IPS DF 4.7 (cell line): ENCODE measurements at regions not wholly inside any gene's neighbourhood (a gene's known extent, or its start where the extent isn't known, plus 50 kb on each side); places are given as distances from the start of the nearest gene placed in this dataset.

Experiments used
- DNase-seq: peaks from one replicate; pipeline ENCODE4 v3.0.0-alpha.2; 2013; ENCODE audit warnings: low spot score; ENCODE audit errors: extremely low read depth

- no peak for DNase-seq
Observed at GRCh38 chr14:58697930-58698642, 60.3 kb downstream of the DACT1 start.

- no peak for DNase-seq
Observed at GRCh38 chr14:58699681-58700205, 62.0 kb downstream of the DACT1 start.

GRCh38 chr14:58701156-58701555, 63.4 kb downstream of the DACT1 start:
- no peak for DNase-seq

- no peak for DNase-seq
Observed at GRCh38 chr14:58701604-58702003, 63.8 kb downstream of the DACT1 start.

DNA sequence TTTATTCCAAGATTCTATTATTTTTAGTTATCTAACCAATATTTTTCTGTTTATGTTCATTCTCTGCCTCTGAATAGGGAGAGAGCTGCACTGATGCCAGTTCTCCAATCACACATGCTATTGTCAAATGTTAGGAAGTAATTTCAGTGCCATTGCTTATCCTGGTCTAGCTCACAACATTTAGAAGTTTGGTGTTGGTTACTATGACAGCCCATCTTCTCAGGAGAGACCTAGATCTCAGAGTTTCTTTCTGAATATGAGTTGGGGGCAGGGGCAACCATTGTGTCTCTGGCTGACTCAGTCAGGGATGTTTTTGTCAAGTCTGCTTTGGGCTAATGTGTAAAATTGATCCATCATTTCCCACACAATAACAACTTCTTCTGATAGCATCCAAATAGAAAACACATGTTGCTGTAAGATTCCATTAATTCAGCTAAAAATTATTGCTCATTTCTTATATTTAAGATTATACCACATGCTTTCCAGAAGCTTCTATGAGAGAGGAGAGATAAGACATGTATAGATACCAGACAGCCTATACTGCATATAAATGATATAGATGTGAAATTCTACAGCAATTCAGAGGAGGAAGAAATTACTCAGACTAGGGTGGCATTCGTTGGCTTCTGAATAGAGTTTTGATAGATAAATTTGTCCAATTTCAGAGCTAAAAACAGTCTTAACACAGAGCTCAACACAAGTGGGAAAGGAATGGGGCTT, 64.8 kb downstream of the DACT1 start:
- no peak for DNase-seq

DNA sequence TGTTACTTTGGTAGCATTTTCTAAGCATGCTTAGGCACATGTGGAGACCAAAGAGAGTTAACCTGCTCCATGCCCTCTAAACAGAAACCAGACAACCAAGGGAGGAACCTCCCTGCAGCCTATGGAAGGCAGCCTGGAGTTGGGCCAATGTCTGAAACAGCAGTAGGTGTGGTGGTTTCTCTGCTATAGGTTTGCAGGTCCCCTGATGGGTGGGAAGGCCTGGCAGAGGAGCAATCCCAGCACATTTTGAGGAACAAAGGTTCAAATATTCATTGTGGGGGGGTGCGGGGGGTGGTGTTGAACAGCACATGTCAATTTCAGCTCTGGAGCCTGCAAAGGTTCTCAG, 65.4 kb downstream of the DACT1 start:
- DNase-seq: no peak

- no peak for DNase-seq
Observed at GRCh38 chr14:58705066-58705465, 67.3 kb downstream of the DACT1 start.

DNA sequence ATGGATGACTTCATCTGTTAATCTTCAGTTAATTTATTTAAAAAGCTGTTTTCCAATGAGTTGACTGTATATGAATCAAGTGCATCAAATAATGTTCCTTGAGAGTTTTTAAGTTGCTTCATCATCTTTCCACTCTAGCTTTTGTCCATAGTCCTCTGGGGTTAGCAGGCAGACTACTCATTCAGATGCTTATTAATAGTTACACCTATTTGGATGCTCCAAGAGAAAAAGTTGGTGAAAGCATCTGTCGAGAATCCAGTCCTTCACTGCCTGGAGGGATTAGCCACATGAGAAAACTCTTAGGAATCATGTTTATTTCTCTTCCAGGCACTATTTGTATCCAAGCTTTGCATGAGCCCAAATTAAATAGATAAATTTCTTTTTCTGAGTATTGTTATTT, 70.2 kb downstream of the DACT1 start:
- no peak for DNase-seq

DNA sequence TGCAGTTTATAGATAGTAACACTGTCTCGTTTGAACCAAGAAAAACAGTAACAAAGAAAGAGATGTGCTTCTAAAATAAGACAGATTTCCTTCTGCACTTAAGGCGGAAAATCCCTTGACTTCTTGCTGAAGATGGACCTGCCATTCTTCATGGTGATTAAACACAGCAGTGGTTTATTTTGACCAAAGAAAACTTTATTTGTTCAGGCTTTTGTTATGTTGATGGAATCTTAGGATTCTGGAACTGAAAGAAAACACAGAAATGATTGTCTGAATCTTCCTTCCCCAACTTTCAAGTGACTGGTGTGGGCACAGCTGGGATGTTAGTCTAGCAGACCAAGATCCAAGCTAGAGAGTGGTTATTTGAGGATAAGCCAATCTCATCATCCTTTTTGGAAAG, 72.2 kb downstream of the DACT1 start:
- no peak for DNase-seq

DNA sequence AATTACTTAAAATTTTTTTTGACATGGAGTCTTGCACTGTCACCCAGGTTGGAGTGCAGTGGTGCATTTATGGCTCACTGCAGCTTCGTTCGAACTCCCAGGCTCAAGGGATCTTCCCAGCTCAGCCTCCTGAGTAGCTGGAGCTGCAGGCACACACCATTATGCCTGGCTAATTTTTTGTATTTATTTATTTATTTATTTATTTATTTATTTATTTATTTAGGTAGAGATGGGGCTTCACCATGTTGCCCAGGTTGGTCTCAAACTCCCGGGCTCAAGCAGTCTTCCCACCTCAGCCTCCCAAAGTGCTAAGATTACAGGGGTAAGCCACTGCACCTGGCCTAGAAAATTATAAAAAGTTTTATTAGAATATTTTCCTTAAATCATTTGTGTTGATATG, 73.6 kb downstream of the DACT1 start:
- no peak for DNase-seq

- no peak for DNase-seq
Observed at GRCh38 chr14:58712357-58712756, 74.6 kb downstream of the DACT1 start.

- DNase-seq: no peak
Observed at GRCh38 chr14:58713677-58714076, 75.9 kb downstream of the DACT1 start.

GRCh38 chr14:58716706-58717105, 78.9 kb downstream of the DACT1 start:
- no peak for DNase-seq

GRCh38 chr14:58717211-58717610, 79.4 kb downstream of the DACT1 start:
- DNase-seq: no peak

- no peak for DNase-seq
Observed at GRCh38 chr14:58717813-58718212, 80.1 kb downstream of the DACT1 start.

GRCh38 chr14:58718226-58719205, 80.8 kb downstream of the DACT1 start:
- DNase-seq: no peak

- no peak for DNase-seq
Observed at GRCh38 chr14:58721723-58722122, 84.0 kb downstream of the DACT1 start.

GRCh38 chr14:58722441-58722840, 84.7 kb downstream of the DACT1 start:
- DNase-seq: no peak

DNA sequence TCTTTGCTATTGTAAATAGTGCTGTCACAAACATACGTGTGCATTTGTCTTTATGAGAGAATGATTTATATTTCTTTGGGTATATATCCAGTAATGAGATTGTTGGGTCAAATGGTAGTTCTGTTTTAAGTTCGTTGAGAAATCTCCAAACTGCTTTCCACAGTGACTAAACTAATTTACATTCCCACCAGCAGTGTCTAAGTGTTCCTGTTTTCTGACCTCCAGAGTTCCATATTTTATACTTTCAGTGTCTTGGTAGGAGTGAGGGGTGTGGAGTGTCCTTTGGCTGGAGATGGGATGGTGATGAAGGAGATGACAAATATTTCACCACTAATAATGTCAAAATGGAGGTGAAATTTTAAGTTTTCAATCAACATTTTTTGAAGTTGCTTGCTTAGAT, 86.4 kb downstream of the DACT1 start:
- DNase-seq: no peak

- DNase-seq: no peak
Observed at GRCh38 chr14:58724702-58725101, 86.9 kb downstream of the DACT1 start.

DNA sequence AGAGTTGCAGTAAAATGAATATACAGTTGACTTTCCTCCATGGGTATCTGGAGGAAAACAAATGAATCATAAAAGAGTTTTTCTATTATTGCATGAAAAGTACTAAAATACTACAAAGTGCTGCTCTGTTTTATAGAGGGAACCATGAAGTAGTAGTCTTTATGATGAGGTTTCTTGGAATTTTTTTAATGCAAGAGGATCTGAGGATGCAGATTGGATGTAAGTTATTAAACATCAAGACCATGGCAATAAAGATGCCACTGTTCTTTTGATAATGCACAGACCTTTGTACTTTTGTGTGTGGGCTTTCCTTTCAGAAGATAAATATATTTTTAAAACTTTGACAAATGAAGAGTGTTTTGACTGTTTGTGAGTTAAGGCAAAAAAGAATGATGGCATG, 87.5 kb downstream of the DACT1 start:
- no peak for DNase-seq

DNA sequence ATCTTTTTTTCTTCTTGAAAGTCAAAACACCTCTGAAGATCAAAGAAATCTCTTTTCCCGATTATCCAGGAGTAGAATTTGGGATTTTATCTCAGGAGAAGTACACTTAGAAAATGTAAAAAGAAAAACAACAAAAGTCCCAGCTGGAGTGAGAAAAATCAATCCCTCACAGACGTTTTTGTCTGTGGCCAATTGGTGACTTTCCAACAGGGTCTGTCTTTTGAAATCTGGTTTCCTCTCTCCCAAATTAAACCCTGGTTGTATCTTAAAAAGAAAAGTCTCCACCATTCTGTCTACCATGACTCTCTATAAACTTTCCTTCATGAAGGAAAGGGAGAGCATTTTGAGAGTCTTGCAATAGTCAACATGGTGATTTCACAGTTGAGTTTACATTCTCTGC, 88.1 kb downstream of the DACT1 start:
- no peak for DNase-seq
